GM12872 (cell line): ENCODE measurements at regions not wholly inside any gene's neighbourhood (a gene's known extent, or its start where the extent isn't known, plus 50 kb on each side); places are given as distances from the start of the nearest gene placed in this dataset.

Experiments used
- TF ChIP-seq, protein P1 (sequence below): IDR thresholded peaks from 3 replicates; pipeline ENCODE4 v1.5.1; 2011; ENCODE audit warnings: low read depth, mild to moderate bottlenecking, low read length, moderate library complexity; ENCODE audit not compliant: insufficient read depth

- TF ChIP-seq, protein P1, sequence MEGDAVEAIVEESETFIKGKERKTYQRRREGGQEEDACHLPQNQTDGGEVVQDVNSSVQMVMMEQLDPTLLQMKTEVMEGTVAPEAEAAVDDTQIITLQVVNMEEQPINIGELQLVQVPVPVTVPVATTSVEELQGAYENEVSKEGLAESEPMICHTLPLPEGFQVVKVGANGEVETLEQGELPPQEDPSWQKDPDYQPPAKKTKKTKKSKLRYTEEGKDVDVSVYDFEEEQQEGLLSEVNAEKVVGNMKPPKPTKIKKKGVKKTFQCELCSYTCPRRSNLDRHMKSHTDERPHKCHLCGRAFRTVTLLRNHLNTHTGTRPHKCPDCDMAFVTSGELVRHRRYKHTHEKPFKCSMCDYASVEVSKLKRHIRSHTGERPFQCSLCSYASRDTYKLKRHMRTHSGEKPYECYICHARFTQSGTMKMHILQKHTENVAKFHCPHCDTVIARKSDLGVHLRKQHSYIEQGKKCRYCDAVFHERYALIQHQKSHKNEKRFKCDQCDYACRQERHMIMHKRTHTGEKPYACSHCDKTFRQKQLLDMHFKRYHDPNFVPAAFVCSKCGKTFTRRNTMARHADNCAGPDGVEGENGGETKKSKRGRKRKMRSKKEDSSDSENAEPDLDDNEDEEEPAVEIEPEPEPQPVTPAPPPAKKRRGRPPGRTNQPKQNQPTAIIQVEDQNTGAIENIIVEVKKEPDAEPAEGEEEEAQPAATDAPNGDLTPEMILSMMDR = no peak
Measured at GRCh38 chr2:14255135-14255820, 377.2 kb upstream of the LRATD1 start.

GRCh38 chr2:14256890-14257289, 375.6 kb upstream of the LRATD1 start:
- TF ChIP-seq, protein P1 = no peak

DNA sequence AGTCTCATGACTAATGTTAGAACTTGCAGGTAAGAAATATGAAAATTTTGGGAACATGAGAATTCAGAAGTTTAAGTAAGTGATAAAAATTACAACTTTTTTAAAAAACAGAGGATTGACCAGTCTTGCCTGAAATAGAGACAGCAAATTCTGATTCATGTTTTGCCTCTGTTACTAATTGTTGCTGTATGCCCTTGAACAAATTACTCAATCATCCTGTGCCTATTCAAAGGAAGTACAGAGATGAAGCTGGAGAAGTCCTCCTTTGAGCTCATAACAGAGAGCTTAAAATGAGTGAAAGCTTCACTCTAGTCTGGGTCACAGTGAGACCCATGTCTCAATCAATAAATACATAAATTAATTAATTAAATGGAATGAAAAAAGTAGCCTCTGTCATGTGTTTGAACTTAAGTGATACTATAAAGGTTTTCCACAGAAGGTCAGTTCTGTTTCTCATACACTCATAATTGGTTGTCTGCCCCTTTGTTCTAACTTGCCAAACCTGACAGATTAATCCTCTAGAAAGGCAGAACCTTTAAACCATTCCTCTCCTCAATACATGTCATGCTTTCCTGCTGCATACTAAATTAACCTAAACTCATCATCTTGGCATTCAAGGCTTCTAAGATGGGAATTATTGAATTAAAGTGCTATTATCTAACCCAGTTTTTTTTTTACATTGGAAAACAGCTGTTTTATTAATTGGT, 374.6 kb upstream of the LRATD1 start:
- TF ChIP-seq, protein P1 = no peak

- TF ChIP-seq, protein P1 = no peak
Measured at GRCh38 chr2:14261771-14262170, 370.7 kb upstream of the LRATD1 start.

GRCh38 chr2:14263053-14263452, 369.5 kb upstream of the LRATD1 start:
- TF ChIP-seq, protein P1 = no peak

- TF ChIP-seq, protein P1 = no peak
Measured at GRCh38 chr2:14270036-14270582, 362.4 kb upstream of the LRATD1 start.

- TF ChIP-seq, protein P1 = no peak
Measured at GRCh38 chr2:14272396-14273075, 360.0 kb upstream of the LRATD1 start.
